HG03469 (cell line): ENCODE measurements at regions not wholly inside any gene's neighbourhood (a gene's known extent, or its start where the extent isn't known, plus 50 kb on each side); places are given as distances from the start of the nearest gene placed in this dataset.
A peak's percentile ranks its signal among the peaks of the same experiment; 100 is the strongest.
"Not testable (repeated sequence)": the region's sequence is repeated elsewhere in the genome, so short reads cannot be mapped to it uniquely, and the experiment has no call there.

Experiments used
- ATAC-seq: cut with Tn5 transposase; IDR thresholded peaks from one replicate; pipeline ENCODE4 v1.9.1; 2021; ENCODE audit warnings: mild to moderate bottlenecking, moderate library complexity, moderate number of reproducible peaks; ENCODE audit not compliant: unreplicated experiment

DNA sequence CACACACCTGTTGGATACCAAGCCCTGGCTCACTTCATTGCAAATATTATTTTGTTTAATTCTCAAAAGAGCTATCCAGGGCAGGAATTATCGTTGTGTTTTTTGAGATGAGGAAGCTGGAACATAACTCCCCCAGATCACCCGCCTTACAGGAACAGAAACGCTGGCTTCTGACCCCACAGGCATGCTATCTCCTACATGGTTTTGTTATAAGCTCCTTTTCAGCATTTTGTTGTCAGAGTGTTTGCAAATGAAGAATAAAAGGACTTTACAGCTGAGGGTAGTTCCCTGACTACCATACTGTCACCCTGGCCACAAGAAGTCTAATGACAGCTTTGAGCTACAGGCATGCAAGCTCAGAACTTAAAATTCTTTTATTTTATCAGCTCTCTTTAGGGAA is 62.0 kb upstream of the MRPS9 start:
- no peak for ATAC-seq

DNA sequence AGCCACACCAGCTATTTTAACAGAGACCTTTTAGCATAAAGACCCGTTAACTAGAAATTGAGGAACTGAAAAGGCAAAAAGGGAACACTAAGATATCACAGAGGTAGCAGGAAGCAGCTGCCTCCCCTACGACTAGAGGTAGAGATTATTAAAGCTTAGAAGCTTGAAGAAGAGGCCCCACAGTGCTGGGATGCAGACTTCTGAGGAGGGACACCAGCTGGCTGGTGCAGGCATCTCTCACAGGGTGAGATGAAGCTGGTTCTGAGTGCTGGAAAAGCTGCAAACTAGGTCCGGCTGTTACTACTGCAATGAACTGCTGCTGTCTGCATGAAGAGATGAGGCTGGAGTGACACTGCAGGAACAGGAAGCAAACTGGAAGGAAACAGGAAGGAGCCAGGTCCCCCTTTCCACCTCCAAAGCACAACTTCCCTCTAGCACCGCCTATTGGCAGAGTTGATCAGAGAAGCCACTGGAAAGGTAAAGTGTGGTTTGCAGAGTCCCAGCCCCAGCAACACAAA is 61.2 kb upstream of the MRPS9 start:
- peak; percentile 94 for ATAC-seq

DNA sequence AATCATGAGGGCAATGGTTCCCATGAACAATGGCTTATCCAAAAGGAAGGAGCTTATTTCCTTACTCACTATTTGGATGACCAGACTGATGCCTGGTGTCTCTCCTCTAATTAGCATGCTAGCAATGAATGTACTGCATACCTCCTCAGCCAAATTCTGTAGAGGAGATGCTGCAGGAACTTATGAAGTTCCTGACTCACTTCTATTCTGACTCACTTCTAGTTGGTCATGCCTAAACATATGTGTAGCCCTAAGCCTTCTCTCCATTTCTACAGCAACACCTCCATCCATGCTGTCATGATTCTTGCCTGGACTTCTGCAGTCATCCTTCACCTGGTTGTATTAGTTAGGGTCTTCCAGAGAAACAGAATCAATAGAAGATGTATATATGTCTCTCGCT is 59.9 kb upstream of the MRPS9 start:
- no peak for ATAC-seq

DNA sequence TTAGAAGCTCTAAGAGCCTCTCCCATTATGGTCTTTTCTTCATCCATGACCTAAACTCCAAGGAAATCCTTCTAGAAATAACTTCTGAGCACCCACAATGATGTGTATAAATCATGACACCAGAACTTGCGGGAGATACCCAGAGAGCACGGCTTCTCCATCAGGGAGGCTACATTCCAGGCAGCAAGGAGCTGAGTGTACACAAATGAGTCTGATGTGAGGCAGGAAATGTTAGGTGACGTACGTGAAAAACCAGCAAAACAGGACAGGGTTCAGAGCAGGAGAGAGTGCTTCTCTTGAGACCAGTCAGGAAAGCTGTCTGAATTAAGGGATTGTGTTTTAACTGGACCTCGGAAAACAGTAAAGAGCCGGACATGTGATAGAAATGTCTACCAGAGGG is 58.1 kb upstream of the MRPS9 start:
- not testable (repeated sequence) for ATAC-seq

DNA sequence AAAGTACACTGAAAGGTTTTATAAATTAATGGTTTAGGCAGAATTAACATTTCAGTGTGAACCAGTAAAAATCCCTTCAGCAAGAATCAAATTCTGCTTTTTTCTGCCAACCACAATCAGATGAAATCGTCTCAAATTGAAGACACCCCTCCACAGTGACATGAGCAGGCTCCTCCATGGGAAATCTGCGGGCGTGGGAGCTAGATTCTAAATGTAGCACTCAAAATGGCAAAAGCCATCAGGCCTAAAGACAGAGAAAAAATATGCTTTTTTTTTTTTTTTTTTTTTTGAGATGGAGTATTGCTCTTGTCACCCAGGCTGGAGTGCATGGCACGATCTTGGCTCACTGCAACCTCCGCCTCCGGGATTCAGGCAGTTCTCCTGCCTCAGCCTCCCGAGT is 55.8 kb upstream of the MRPS9 start:
- ATAC-seq: no peak
